ENCODE measurements at regions not wholly inside any gene's neighbourhood (a gene's known extent, or its start where the extent isn't known, plus 50 kb on each side); places are given as distances from the start of the nearest gene placed in this dataset.

DNA sequence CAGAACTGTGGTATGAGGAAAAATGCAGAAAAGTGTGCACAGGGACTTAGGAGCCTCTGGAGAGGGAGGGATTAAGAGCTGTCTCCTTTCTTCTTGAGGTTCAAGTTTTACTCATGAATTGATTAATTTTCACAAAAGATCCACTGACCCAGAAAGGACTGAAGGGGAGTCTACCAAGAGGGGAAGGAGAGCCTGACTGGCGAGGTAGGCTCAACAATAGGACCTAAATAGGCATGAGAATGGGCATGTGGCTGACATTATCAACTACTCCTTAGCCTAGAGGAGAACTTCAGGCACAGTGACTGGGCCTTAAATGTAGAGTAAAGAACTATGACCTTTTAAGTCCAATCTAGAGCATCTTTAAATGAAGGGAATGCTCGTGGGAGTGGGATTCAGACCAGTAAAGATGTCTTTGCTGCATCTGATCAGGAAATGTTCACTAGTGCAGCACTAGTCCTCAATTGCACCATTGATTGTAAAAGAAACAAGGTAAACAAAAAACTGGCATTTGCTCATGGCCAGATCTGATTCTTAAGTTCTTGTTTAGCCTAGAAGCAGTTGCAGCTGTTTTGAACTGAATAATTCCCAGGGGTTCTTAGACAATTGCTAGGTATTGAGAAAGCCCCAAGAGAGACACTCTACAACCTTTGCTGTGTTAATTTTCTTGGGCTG, 135.6 kb downstream of the RAB38 start:
- Histone ChIP-seq H3K27me3 (ENCODE audit: insufficient read depth, low read length) (peaks cover 4% of the 10 kb centered on the region; the same call in 1 of the 2 replicates), H3K27ac (ENCODE audit: low read depth, low read length) (no peak overlapping the region), H3K9me2 (ENCODE audit: insufficient read depth) (no peaks in the 10 kb centered on the region), H2AFZ (ENCODE audit: low read depth, low read length, poor library complexity, severe bottlenecking) (no peak overlapping the region), H3K4me2 (ENCODE audit: low read length) (no peak overlapping the region), H3K36me3 (ENCODE audit: control insufficient read depth in 1 of 2, insufficient read depth in 2 of 2, low read length in 2 of 2) (no peaks in the 10 kb centered on the region; a peak in 1 of 4 replicates), H3K9me3 (ENCODE audit: control insufficient read depth in 1 of 2, insufficient read depth in 1 of 2, low read depth in 1 of 2, low read length in 2 of 2) (no peaks in the 10 kb centered on the region), H3K4me1 (ENCODE audit: control insufficient read depth in 1 of 2, insufficient read depth in 2 of 2, low read length in 2 of 2) (no peaks in the 10 kb centered on the region), H3K79me2 (ENCODE audit: insufficient read depth, low read length) (no peaks in the 10 kb centered on the region), H3K4me3 (replicated peaks in 1 of 2; ENCODE audit: low read depth in 1 of 2, low read length in 2 of 2) (no peak overlapping the region), H4K20me1 (ENCODE audit: insufficient read depth) (no peaks in the 10 kb centered on the region), H3K9ac (ENCODE audit: low read length) (no peak overlapping the region)
- DNase-seq (ENCODE audit: low read depth, low spot score) (no peak), ATAC-seq (no peak)
- POLR2A ChIA-PET: interaction anchor here (0.7 kb wide), 1 partner anchor 64 kb away, joined by 3 read pairs; no protein-coding TSS in a partner anchor
- CTCF ChIA-PET: interaction anchor here (0.9 kb wide), 1 partner anchor 24 kb away, joined by 3 read pairs; no protein-coding TSS in a partner anchor
- RAD21 ChIA-PET (ENCODE audit: low non-redundant PET in 1 of 2, low total read pairs in 2 of 2, uncharacterized antibody in 2 of 2, unreplicated experiment in 2 of 2): no interaction called here
- TF ChIP-seq ELF1 (IDR thresholded peaks at IDR 0.05; ENCODE audit: borderline replicate concordance, low read depth) (no peak), EGR1 (IDR thresholded peaks at IDR 0.05; ENCODE audit: low read depth) (no peak), YY1 (IDR thresholded peaks at IDR 0.05; ENCODE audit: extremely low read depth, insufficient replicate concordance, low read depth, low read length) (no peak), TCF7L2 (IDR thresholded peaks at IDR 0.05; ENCODE audit: borderline replicate concordance, extremely low read depth, insufficient read depth, insufficient read length) (no peak), CBX3 (IDR thresholded peaks at IDR 0.05; ENCODE audit: low read depth) (no peak), EZH2phosphoT487 (IDR thresholded peaks at IDR 0.05; ENCODE audit: borderline replicate concordance) (no peak), EZH2 (IDR thresholded peaks at IDR 0.05) (no peak), SP1 (IDR thresholded peaks at IDR 0.05; ENCODE audit: low read depth) (no peak), ZNF274 (IDR thresholded peaks at IDR 0.05; ENCODE audit: low read depth, low read length) (no peak), FOSL1 (IDR thresholded peaks at IDR 0.05; ENCODE audit: low read depth) (no peak), RAD21 (IDR thresholded peaks at IDR 0.05; ENCODE audit: low read depth) (no peak), CEBPB (IDR thresholded peaks at IDR 0.05; ENCODE audit: low read depth) (no peak), JUND (IDR thresholded peaks at IDR 0.05) (no peak), SIN3A (IDR thresholded peaks at IDR 0.05; ENCODE audit: low read depth) (no peak), POLR2AphosphoS5 (IDR thresholded peaks at IDR 0.05; ENCODE audit: low read depth, low read length) (no peak)
- TF ChIP-seq, protein P1, sequence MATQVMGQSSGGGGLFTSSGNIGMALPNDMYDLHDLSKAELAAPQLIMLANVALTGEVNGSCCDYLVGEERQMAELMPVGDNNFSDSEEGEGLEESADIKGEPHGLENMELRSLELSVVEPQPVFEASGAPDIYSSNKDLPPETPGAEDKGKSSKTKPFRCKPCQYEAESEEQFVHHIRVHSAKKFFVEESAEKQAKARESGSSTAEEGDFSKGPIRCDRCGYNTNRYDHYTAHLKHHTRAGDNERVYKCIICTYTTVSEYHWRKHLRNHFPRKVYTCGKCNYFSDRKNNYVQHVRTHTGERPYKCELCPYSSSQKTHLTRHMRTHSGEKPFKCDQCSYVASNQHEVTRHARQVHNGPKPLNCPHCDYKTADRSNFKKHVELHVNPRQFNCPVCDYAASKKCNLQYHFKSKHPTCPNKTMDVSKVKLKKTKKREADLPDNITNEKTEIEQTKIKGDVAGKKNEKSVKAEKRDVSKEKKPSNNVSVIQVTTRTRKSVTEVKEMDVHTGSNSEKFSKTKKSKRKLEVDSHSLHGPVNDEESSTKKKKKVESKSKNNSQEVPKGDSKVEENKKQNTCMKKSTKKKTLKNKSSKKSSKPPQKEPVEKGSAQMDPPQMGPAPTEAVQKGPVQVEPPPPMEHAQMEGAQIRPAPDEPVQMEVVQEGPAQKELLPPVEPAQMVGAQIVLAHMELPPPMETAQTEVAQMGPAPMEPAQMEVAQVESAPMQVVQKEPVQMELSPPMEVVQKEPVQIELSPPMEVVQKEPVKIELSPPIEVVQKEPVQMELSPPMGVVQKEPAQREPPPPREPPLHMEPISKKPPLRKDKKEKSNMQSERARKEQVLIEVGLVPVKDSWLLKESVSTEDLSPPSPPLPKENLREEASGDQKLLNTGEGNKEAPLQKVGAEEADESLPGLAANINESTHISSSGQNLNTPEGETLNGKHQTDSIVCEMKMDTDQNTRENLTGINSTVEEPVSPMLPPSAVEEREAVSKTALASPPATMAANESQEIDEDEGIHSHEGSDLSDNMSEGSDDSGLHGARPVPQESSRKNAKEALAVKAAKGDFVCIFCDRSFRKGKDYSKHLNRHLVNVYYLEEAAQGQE (IDR thresholded peaks at IDR 0.05; ENCODE audit: low read depth): no peak
- TF ChIP-seq, protein P2, sequence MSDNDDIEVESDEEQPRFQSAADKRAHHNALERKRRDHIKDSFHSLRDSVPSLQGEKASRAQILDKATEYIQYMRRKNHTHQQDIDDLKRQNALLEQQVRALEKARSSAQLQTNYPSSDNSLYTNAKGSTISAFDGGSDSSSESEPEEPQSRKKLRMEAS (IDR thresholded peaks at IDR 0.05): no peak
- TF ChIP-seq, protein P3, sequence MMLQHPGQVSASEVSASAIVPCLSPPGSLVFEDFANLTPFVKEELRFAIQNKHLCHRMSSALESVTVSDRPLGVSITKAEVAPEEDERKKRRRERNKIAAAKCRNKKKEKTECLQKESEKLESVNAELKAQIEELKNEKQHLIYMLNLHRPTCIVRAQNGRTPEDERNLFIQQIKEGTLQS (IDR thresholded peaks at IDR 0.05): no peak
- TF ChIP-seq, protein P4, sequence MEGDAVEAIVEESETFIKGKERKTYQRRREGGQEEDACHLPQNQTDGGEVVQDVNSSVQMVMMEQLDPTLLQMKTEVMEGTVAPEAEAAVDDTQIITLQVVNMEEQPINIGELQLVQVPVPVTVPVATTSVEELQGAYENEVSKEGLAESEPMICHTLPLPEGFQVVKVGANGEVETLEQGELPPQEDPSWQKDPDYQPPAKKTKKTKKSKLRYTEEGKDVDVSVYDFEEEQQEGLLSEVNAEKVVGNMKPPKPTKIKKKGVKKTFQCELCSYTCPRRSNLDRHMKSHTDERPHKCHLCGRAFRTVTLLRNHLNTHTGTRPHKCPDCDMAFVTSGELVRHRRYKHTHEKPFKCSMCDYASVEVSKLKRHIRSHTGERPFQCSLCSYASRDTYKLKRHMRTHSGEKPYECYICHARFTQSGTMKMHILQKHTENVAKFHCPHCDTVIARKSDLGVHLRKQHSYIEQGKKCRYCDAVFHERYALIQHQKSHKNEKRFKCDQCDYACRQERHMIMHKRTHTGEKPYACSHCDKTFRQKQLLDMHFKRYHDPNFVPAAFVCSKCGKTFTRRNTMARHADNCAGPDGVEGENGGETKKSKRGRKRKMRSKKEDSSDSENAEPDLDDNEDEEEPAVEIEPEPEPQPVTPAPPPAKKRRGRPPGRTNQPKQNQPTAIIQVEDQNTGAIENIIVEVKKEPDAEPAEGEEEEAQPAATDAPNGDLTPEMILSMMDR (IDR thresholded peaks at IDR 0.05 in 2 of 3, conservative IDR thresholded peaks at IDR 0.05 in 1 of 3; ENCODE audit: borderline replicate concordance in 1 of 3, insufficient read depth in 1 of 3, low read depth in 2 of 3, low read length in 2 of 3): no peak
- BruUV-seq (replicated peaks): no TSS peak
- intact Hi-C loops (cut with micrococcal nuclease): no loop called here

All from HCT116 (cell line).